GM23248 (cell line): ENCODE measurements at regions not wholly inside any gene's neighbourhood (a gene's known extent, or its start where the extent isn't known, plus 50 kb on each side); places are given as distances from the start of the nearest gene placed in this dataset.

Experiments
- DNase-seq: peaks from one replicate; pipeline ENCODE4 v3.0.0-alpha.2; 2015
- H2AFZ ChIP-seq: fragments of 200-600 bp; sonication (generic); 2 replicates; pipeline ENCODE4 v1.6.1; 2016; ENCODE audit warnings: antibody characterized with exemption
- H3F3A ChIP-seq: fragments of 200-600 bp; sonication (generic); 2 replicates; pipeline ENCODE4 v1.6.1; 2016; ENCODE audit warnings: mild to moderate bottlenecking, antibody characterized with exemption, mixed run types; ENCODE audit not compliant: insufficient read depth
- H3K27ac ChIP-seq: fragments of 200-600 bp; sonication (generic); 2 replicates; pipeline ENCODE4 v1.5.1; 2016; ENCODE audit warnings: mild to moderate bottlenecking
- H3K27me3 ChIP-seq: fragments of 200-600 bp; sonication (generic); replicated peaks from 2 replicates; pipeline ENCODE4 v1.6.1; 2016; ENCODE audit warnings: mild to moderate bottlenecking; ENCODE audit not compliant: insufficient read depth
- H3K36me3 ChIP-seq: fragments of 200-600 bp; sonication (generic); 2 replicates; pipeline ENCODE4 v1.6.1; 2016; ENCODE audit warnings: low read depth, mild to moderate bottlenecking
- H3K4me1 ChIP-seq: fragments of 200-600 bp; sonication (generic); 2 replicates; pipeline ENCODE4 v1.6.1; 2016; ENCODE audit warnings: mild to moderate bottlenecking; ENCODE audit not compliant: insufficient read depth
- H3K4me2 ChIP-seq: fragments of 200-600 bp; sonication (generic); one replicate; pipeline ENCODE4 v1.6.1; 2016; ENCODE audit warnings: mild to moderate bottlenecking; ENCODE audit not compliant: unreplicated experiment
- H3K4me3 ChIP-seq: fragments of 200-600 bp; sonication (generic); 2 replicates; pipeline ENCODE4 v1.5.1; 2016; ENCODE audit warnings: mild to moderate bottlenecking
- H3K79me2 ChIP-seq: fragments of 200-600 bp; sonication (generic); 2 replicates; pipeline ENCODE4 v1.6.1; 2016; ENCODE audit warnings: mild to moderate bottlenecking; ENCODE audit not compliant: insufficient read depth
- H3K9ac ChIP-seq: fragments of 200-600 bp; sonication (generic); 2 replicates; pipeline ENCODE4 v1.6.1; 2016; ENCODE audit warnings: mild to moderate bottlenecking
- H3K9me2 ChIP-seq: fragments of 200-600 bp; sonication (generic); 2 replicates; pipeline ENCODE4 v1.6.1; 2016; ENCODE audit warnings: mixed run types, mild to moderate bottlenecking, moderate library complexity; ENCODE audit not compliant: insufficient read depth
- H3K9me3 ChIP-seq: fragments of 200-600 bp; sonication (generic); one replicate; pipeline ENCODE4 v1.6.1; 2017; ENCODE audit warnings: low read depth
- H4K20me1 ChIP-seq: fragments of 200-600 bp; sonication (generic); 2 replicates; pipeline ENCODE4 v1.6.0; 2016; ENCODE audit not compliant: insufficient read depth
- EZH2 ChIP-seq: fragments of 200-600 bp; sonication (generic); IDR thresholded peaks from 2 replicates; pipeline ENCODE4 v1.6.1; 2018; ENCODE audit warnings: antibody characterized with exemption, mild to moderate bottlenecking; ENCODE audit not compliant: insufficient read depth, poor library complexity, severe bottlenecking
- EZH2phosphoT487 ChIP-seq: fragments of 200-600 bp; sonication (generic); IDR thresholded peaks from 2 replicates; pipeline ENCODE4 v1.6.1; 2018; ENCODE audit warnings: antibody characterized with exemption, moderate library complexity, mild to moderate bottlenecking, low read depth; ENCODE audit not compliant: insufficient read depth
- WGBS, 2 experiments: methylation state at CpG; one replicate each; pipeline ENCODE4 v1.1.6; 2015 to 2017; ENCODE audit warnings: low lambda C conversion rate in 2 of 2, low coverage in 1 of 2; ENCODE audit errors: missing lambda C conversion rate in 2 of 2; 5-methylcytosine and 5-hydroxymethylcytosine counted together
- in situ Hi-C: fragments of 300-500 bp; cut with MboI; formaldehyde crosslinking; loops from 2 replicates; pipeline ENCODE4 v1.15.0; 2020

DNA sequence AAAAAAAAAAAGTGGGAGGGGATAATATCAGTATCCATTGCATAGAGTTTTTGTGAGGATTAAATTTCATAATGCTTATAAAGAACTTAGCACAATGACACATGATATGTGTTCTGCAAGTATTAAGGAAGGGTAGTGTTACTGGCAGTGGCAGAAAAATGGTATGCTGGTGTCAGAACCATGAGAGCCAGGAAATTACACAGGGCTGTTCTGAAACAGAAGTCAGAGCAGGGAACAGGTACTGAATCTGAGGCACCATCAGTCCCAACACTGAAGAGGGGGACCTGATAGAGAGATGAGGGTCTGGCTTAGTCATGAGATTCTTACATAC, 601.1 kb upstream of the GRIA3 start:
- Histone ChIP-seq H3F3A (peaks cover 16% of the 10 kb centered on the region), H2AFZ (no peak overlapping the region), H4K20me1 (no peaks in the 10 kb centered on the region), H3K9me2 (no peaks in the 10 kb centered on the region), H3K4me3 (no peak overlapping the region), H3K9me3 (no peaks in the 10 kb centered on the region), H3K27me3 (no peaks in the 10 kb centered on the region), H3K4me1 (peaks cover 15% of the 10 kb centered on the region), H3K36me3 (no peaks in the 10 kb centered on the region), H3K79me2 (no peaks in the 10 kb centered on the region), H3K9ac (no peak overlapping the region), H3K27ac (peak overlapping the region; percentile 21), H3K4me2 (no peak overlapping the region)
- DNase-seq = no peak
- in situ Hi-C loops = no loop called here
- no peak for TF ChIP-seq EZH2
- TF ChIP-seq EZH2phosphoT487 = no peak

DNA sequence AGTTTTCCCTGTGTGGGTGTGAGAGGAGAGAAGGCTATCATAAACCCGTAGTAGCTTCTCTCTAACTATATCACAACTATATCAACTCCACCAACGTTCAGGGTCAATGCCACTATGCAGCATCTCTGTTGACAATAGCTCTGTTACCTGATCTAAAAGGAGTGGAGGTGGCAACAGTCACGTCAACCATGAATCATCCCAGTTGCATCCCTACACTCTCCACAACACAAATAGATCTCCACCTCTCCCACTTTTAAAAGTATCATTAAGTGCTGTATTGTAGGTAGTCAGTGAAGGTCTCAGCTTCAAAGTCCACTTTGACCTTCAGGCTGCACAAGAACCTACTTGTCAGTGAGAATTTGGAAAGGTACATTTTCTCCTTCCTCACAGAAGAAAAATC, 600.5 kb upstream of the GRIA3 start:
- H4K20me1 ChIP-seq = no peaks in the 10 kb centered on the region
- DNase-seq = no peak
- no peak overlapping the region for H2AFZ ChIP-seq
- H3K36me3 ChIP-seq = no peaks in the 10 kb centered on the region
- peaks cover 16% of the 10 kb centered on the region for H3F3A ChIP-seq
- H3K27me3 ChIP-seq = no peaks in the 10 kb centered on the region
- no peak overlapping the region for H3K9ac ChIP-seq
- no peak overlapping the region for H3K27ac ChIP-seq
- in situ Hi-C loops = no loop called here
- no peak overlapping the region for H3K4me2 ChIP-seq
- H3K4me3 ChIP-seq = no peak overlapping the region
- peaks cover 15% of the 10 kb centered on the region for H3K4me1 ChIP-seq
- H3K9me3 ChIP-seq = no peaks in the 10 kb centered on the region
- WGBS, 2 experiments = 90 to 97% methylated on average over 3 of the region's 3 CpGs
- H3K79me2 ChIP-seq = no peaks in the 10 kb centered on the region
- no peaks in the 10 kb centered on the region for H3K9me2 ChIP-seq
- TF ChIP-seq EZH2 (no peak), EZH2phosphoT487 (no peak)

DNA sequence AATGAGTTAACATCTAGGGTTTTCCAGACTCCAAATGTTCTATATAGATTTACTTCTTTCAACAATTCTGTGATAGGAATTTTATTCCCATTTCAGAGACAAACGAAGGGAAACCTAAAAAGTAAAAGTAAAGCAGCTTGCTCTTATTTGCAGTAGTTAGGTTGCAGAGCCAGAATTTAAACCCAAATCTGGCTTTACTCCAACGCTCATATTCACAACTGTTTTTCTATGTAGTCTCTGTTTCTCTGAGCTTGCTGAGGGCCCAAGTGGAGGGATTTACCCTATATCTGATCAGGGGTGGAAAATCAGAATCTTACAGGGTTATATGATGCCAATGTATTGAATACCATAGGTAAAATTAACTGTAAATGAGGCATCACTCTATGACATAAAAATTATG, 599.1 kb upstream of the GRIA3 start:
- H3K4me2 ChIP-seq = no peak overlapping the region
- no peak for DNase-seq
- H3K27me3 ChIP-seq = no peaks in the 10 kb centered on the region
- H3K9me3 ChIP-seq = no peaks in the 10 kb centered on the region
- TF ChIP-seq EZH2phosphoT487 (no peak), EZH2 (no peak)
- no peak overlapping the region for H3K9ac ChIP-seq
- in situ Hi-C loops = no loop called here
- H4K20me1 ChIP-seq = no peaks in the 10 kb centered on the region
- no peaks in the 10 kb centered on the region for H3K79me2 ChIP-seq
- H3K27ac ChIP-seq = no peak overlapping the region
- H3K4me3 ChIP-seq = no peak overlapping the region
- H3F3A ChIP-seq = peaks cover 12% of the 10 kb centered on the region
- no peaks in the 10 kb centered on the region for H3K36me3 ChIP-seq
- H2AFZ ChIP-seq = no peak overlapping the region
- peaks cover 9% of the 10 kb centered on the region for H3K4me1 ChIP-seq
- WGBS, 2 experiments = 37 to 39% methylated on average over 2 of the region's 2 CpGs
- H3K9me2 ChIP-seq = no peaks in the 10 kb centered on the region

DNA sequence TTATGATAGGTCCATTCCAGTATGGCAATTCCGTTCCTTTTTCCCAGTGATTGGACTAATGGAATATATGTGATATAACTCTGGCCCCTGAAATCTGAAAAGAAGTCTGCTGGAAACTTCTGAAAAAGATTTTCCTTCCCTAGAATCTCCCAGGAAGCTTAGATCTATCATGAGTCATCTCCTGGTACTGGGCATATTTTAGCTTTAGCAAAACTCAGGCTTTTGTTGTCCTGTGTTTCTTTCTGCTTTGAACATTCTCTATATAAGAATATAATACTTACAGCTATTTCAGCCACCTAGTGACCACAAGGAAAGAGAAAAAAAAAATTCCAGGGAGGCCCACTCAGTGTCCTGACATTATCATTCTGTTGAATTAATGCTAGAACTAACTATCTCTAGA, 597.2 kb upstream of the GRIA3 start:
- H3K9me2 ChIP-seq = no peaks in the 10 kb centered on the region
- no peaks in the 10 kb centered on the region for H3K36me3 ChIP-seq
- TF ChIP-seq EZH2phosphoT487 = no peak
- no peak for TF ChIP-seq EZH2
- no peaks in the 10 kb centered on the region for H3K9me3 ChIP-seq
- WGBS, 2 experiments = 88 to 100% methylated on average over 1 of the region's 1 CpG
- no peaks in the 10 kb centered on the region for H3K27me3 ChIP-seq
- no peaks in the 10 kb centered on the region for H4K20me1 ChIP-seq
- no peak overlapping the region for H3K9ac ChIP-seq
- in situ Hi-C loops = no loop called here
- H2AFZ ChIP-seq = no peak overlapping the region
- DNase-seq = peak; percentile 41
- peaks cover 9% of the 10 kb centered on the region for H3K4me1 ChIP-seq
- H3K79me2 ChIP-seq = no peaks in the 10 kb centered on the region
- peaks cover 12% of the 10 kb centered on the region for H3F3A ChIP-seq
- H3K27ac ChIP-seq = no peak overlapping the region
- H3K4me2 ChIP-seq = no peak overlapping the region
- no peak overlapping the region for H3K4me3 ChIP-seq

DNA sequence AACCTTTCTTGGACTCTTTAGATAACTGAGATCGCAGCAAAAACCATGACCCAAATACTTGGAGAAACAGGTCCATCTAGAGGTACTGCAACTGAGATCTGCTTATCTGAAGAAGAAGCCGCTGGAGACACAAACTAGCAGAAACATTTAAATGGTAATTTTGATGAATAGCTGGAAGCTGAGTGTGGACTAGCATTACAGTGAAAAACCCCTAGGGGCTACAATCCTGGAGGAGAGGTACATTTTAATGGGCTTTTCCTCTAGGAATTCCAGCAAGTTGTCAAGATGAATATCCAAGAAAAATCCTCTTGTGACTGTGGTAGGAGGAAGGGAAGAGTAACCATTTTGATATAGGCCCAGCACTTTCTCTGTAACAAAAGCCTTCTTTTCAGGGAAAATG, 592.5 kb upstream of the GRIA3 start:
- H3K79me2 ChIP-seq = no peaks in the 10 kb centered on the region
- in situ Hi-C loops = no loop called here
- no peak overlapping the region for H3K4me3 ChIP-seq
- no peaks in the 10 kb centered on the region for H3K4me1 ChIP-seq
- H3K4me2 ChIP-seq = no peak overlapping the region
- no peaks in the 10 kb centered on the region for H3K27me3 ChIP-seq
- 90 to 91% methylated on average over 2 of the region's 2 CpGs for WGBS, 2 experiments
- H3F3A ChIP-seq = no peaks in the 10 kb centered on the region
- DNase-seq = no peak
- H2AFZ ChIP-seq = no peak overlapping the region
- TF ChIP-seq EZH2phosphoT487 = no peak
- TF ChIP-seq EZH2 = no peak
- H3K36me3 ChIP-seq = no peaks in the 10 kb centered on the region
- no peak overlapping the region for H3K9ac ChIP-seq
- H3K27ac ChIP-seq = no peak overlapping the region
- no peaks in the 10 kb centered on the region for H3K9me2 ChIP-seq
- H4K20me1 ChIP-seq = no peaks in the 10 kb centered on the region
- no peaks in the 10 kb centered on the region for H3K9me3 ChIP-seq
